ENCODE measurements at regions not wholly inside any gene's neighbourhood (a gene's known extent, or its start where the extent isn't known, plus 50 kb on each side); places are given as distances from the start of the nearest gene placed in this dataset.

GRCh38 chr2:207221731-207222130 lies 56.0 kb upstream of the KLF7 start:
- Mint-ChIP-seq H3K4me1 (ENCODE audit: low read depth, unreplicated experiment) (no peaks in the 10 kb centered on the region), H3K36me3 (ENCODE audit: insufficient read depth, unreplicated experiment) (no peaks in the 10 kb centered on the region), H3K4me3 (ENCODE audit: low read depth, unreplicated experiment) (no peak overlapping the region), H3K9me3 (ENCODE audit: low read depth, unreplicated experiment) (no peaks in the 10 kb centered on the region), H3K27ac (ENCODE audit: unreplicated experiment) (no peak overlapping the region), H3K27me3 (ENCODE audit: unreplicated experiment) (no peaks in the 10 kb centered on the region)
- intact Hi-C loops (cut with micrococcal nuclease; ENCODE audit: unreplicated experiment) = no loop called here
- CTCF ChIA-PET = no interaction called here
- TF ChIP-seq CTCF (IDR thresholded peaks at IDR 0.05; ENCODE audit: unreplicated experiment) = no peak
- BruUV-seq (replicated peaks) = no TSS peak
- DNase-seq = no peak

GRCh38 chr2:207223051-207223450 lies 57.3 kb upstream of the KLF7 start:
- no peak for TF ChIP-seq CTCF (IDR thresholded peaks at IDR 0.05; ENCODE audit: unreplicated experiment)
- CTCF ChIA-PET = no interaction called here
- Mint-ChIP-seq H3K9me3 (ENCODE audit: low read depth, unreplicated experiment) (no peaks in the 10 kb centered on the region), H3K4me3 (ENCODE audit: low read depth, unreplicated experiment) (no peak overlapping the region), H3K27ac (ENCODE audit: unreplicated experiment) (no peak overlapping the region), H3K36me3 (ENCODE audit: insufficient read depth, unreplicated experiment) (no peaks in the 10 kb centered on the region), H3K4me1 (ENCODE audit: low read depth, unreplicated experiment) (no peaks in the 10 kb centered on the region), H3K27me3 (ENCODE audit: unreplicated experiment) (no peaks in the 10 kb centered on the region)
- DNase-seq = no peak
- intact Hi-C loops (cut with micrococcal nuclease; ENCODE audit: unreplicated experiment) = no loop called here
- BruUV-seq (replicated peaks) = no TSS peak

GRCh38 chr2:207224381-207224780 lies 58.6 kb upstream of the KLF7 start:
- H3K27me3 Mint-ChIP-seq (ENCODE audit: unreplicated experiment) = no peaks in the 10 kb centered on the region
- H3K9me3 Mint-ChIP-seq (ENCODE audit: low read depth, unreplicated experiment) = no peaks in the 10 kb centered on the region
- H3K4me1 Mint-ChIP-seq (ENCODE audit: low read depth, unreplicated experiment) = no peaks in the 10 kb centered on the region
- no TSS peak for BruUV-seq (replicated peaks)
- CTCF ChIA-PET = no interaction called here
- H3K27ac Mint-ChIP-seq (ENCODE audit: unreplicated experiment) = no peak overlapping the region
- no peaks in the 10 kb centered on the region for H3K36me3 Mint-ChIP-seq (ENCODE audit: insufficient read depth, unreplicated experiment)
- no peak for DNase-seq
- H3K4me3 Mint-ChIP-seq (ENCODE audit: low read depth, unreplicated experiment) = no peak overlapping the region
- intact Hi-C loops (cut with micrococcal nuclease; ENCODE audit: unreplicated experiment) = no loop called here
- TF ChIP-seq CTCF (IDR thresholded peaks at IDR 0.05; ENCODE audit: unreplicated experiment) = no peak

GRCh38 chr2:207224791-207225482 lies 59.2 kb upstream of the KLF7 start:
- TF ChIP-seq CTCF (IDR thresholded peaks at IDR 0.05; ENCODE audit: unreplicated experiment) = no peak
- no peak for DNase-seq
- BruUV-seq (replicated peaks) = no TSS peak
- no peaks in the 10 kb centered on the region for H3K4me1 Mint-ChIP-seq (ENCODE audit: low read depth, unreplicated experiment)
- no peaks in the 10 kb centered on the region for H3K27me3 Mint-ChIP-seq (ENCODE audit: unreplicated experiment)
- H3K9me3 Mint-ChIP-seq (ENCODE audit: low read depth, unreplicated experiment) = no peaks in the 10 kb centered on the region
- no peak overlapping the region for H3K4me3 Mint-ChIP-seq (ENCODE audit: low read depth, unreplicated experiment)
- CTCF ChIA-PET = no interaction called here
- no peak overlapping the region for H3K27ac Mint-ChIP-seq (ENCODE audit: unreplicated experiment)
- intact Hi-C loops (cut with micrococcal nuclease; ENCODE audit: unreplicated experiment) = no loop called here
- no peaks in the 10 kb centered on the region for H3K36me3 Mint-ChIP-seq (ENCODE audit: insufficient read depth, unreplicated experiment)
